IPS DF 19.7 (cell line): ENCODE measurements at regions not wholly inside any gene's neighbourhood (a gene's known extent, or its start where the extent isn't known, plus 50 kb on each side); places are given as distances from the start of the nearest gene placed in this dataset.

ENCODE experiments used
- DNase-seq: peaks from one replicate; pipeline ENCODE4 v3.0.0-alpha.2; 2013; ENCODE audit warnings: low read depth, low spot score

DNA sequence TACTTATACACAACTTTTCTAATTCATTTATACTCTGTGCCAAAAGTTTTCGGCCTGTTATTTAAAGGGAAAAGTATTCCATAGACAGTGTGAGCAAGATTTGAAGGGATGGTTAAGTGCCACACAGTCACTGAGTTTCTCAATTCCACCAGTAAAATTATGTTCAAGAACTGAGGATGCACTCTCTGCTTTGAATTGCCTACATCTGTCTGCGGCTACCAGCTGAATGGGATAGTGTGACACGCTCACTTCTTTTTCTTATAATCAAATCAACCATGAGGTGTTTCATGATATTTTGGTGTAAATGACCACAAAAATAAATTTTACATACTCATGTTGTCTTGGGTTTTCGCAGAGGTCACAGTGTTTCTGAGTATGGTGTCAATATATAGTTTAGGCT, 218.4 kb upstream of the TMEM161B start:
- no peak for DNase-seq

DNA sequence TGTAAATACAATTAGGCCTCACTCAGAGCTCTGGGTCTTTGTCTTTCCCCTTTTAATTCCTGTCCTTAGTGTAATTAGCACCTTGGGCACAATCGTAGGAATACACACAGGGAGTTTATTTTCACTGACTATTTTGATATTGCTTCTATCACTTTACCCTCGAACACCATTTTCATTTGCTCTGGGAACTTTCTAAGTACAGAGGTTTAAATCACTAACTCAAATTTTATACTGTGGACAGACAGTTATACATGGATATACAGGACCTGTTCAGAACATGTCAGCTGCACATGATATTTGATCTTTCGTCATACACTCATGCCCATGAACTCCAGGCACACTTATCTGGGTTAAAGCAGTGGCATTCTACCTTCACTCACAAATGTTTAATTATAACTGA, 217.8 kb upstream of the TMEM161B start:
- DNase-seq = no peak

DNA sequence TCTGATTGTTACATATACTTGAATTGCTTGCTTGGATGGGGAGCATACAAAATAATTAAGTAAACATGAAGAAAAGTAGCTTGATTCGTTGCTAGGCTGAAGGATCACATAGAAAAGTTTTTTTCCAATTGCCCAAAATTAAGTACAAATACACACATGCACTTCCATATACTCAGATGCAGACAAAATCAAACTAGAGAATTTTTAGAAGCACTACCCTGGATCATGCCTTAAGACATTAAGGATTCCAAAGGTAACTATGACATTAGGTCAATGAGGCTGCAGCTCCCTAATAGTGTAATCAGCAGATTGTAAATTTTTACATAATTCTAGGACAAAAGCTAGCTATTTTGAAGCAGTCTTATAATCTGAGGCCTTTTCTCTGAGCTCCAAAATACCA, 216.9 kb upstream of the TMEM161B start:
- DNase-seq = no peak

DNA sequence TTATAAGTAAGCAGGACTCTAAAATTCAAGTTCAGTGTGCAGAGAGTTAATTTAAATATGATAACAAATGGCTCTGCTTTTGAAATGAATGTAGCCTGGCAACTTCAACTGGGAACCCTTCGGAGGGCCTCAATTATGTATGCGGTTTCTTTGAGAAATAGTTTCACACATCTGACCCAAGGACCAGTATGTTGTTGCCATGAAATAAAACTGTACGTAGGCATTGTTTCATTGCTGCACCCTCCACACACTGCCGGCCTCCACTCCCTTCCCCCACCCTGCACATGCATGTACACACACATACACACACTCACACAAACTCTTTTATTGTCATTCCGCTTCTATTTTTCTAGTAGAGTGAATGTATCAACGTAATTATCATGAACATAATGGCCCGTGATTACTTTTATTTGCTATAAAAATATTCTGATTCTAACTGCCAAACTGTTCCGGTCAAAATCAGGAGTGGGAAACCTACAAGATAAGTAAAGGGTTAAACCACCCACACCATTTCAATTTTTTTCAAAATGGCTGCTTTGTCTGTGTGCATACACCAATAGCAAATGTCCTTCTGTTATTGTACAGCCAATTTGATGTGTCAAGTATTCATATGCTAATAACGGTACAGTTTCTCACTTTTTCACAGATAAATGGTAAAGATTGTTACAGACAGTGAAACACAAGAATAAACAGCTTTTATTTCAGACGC, 215.5 kb upstream of the TMEM161B start:
- DNase-seq = no peak

DNA sequence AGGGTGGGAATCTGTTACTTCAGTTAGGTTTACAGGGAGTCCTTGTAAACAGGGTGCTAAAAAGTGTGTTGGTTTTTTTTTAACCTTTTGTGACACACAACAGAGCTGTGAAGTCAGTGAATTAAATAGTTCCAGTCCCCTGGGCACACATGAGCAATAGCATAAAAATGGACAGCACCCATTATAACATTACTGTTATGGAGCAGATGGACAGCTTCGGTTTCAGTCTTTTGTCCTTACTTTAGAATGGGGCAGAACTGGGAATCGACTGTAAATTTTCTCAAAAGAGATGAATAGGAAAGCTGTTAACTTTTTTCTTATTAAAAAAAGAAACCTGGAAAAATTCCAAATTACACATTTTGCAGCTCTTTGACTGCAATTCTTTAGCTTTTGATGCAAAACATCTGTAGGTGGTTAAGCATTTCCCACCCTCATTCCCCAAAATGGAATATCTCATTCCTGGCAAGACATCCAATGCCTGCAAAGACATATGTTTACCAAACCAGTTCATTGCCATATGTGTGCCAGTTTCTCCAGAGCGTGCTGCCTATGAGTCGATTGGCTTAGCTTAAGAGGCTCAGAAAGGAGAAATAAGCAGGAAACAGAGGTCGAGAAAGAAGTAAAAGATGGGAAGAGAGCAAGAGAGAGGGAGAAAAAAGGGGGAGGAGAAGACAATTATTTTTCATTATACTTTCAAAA, 212.3 kb upstream of the TMEM161B start:
- DNase-seq = no peak

DNA sequence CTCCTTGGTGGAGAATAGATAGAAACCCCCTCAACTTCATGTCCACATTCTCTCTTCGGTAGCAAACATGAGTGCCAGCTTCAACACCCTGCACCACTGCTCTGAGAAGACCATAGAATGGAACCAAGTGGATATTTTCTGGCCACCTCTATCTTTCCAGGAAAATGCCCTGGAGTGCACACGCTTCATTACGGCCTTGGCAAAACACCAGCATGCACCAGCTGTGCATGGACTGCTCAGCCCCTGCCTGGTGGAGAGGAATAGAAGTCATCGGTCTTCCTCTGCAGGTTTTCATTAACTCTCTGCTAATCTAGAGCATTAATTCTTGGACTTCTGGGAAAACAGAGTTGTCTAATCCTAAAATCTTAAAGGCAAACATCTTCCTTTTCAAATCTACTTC, 211.6 kb upstream of the TMEM161B start:
- DNase-seq = no peak

DNA sequence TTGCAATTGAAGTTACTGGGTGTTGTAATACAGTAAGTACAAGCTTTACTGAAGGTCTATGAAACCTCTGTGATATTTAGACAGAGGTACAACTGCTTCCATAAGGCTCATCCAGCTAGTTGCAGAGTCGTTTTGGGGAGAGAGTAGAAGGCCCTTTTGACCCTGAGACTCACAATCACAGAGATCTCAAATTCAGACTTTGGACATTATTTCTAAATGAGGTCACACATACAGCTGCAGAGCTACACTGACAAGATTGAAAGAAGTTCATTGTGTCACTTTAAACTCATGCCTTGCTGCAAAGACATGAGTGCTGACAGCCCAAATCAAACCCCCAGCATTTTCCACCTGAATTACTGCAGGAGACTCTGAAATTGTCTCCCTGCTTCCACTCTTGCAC, 205.9 kb upstream of the TMEM161B start:
- DNase-seq = no peak

DNA sequence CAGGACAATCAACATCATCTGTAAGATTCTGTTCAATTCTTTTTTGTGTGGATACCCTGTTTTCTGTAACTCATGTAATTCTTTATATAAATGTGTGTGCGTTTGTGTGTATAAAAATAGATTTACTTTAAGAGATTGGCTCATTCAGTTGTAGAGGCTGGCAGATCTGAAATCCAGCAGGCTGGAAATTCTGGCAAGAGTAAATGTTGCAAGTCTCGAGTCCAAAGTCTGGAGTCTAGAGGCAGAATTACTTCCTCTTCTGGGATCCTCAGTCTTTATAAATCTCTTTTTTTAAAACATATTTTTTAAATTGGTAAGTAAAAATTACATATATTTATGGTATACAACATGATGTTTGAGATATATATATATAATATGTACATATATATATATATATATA, 202.1 kb upstream of the TMEM161B start:
- no peak for DNase-seq

DNA sequence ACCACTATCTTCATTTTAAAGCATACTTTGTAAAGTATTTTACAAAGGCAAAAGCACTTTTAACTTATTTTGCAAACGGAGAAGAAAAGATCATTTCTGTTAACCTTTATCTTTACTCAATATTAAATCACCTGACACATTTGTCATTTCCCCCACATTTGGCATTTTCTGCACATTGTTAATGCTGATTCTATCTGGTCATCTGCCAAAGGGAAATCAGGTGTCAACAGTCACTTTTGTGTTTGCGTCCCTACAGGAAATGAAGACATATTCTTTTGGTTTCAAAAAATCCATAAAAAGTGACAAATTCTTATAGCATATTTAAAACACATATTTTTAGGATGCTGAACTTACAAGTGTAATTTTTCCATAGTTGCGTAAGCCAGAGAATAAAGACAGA, 191.3 kb upstream of the TMEM161B start:
- DNase-seq = no peak

DNA sequence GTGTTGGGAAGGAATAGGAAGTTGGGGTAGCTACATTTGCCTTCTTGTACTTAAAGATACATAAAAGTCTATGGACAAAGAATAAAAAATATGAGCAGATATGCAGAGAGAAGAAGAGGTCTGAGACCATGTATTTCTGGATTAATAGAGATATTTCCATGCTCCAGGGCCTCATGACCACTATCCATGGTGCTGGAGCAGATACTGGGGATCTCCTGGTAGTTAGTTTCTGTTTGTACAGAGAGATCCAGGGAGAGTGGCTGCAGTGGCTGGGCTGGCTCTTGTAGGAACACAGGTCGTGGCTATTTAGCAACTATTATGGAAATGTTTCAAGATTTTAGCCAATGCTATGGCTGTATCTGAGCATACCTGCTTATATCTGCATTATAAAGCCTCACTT, 184.2 kb upstream of the TMEM161B start:
- DNase-seq = no peak

DNA sequence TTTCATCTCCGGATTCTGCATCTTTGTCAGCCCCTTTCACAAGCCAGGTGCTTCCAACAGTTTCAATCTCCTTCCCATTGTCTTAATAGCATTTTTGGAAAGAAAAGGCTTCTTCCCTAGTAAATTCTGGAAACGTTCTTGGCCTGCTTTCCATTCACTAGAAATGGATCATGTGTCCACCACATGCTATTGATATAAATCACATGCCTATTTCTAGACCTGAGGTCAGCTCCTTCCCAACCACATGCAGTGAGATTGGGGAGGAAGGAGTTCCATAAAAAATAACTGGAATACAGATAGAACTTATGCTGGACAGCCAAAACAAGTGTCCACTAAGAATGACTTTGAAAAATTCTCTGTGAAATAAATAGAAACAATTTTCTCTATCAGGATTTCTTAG, 181.6 kb upstream of the TMEM161B start:
- DNase-seq = no peak

DNA sequence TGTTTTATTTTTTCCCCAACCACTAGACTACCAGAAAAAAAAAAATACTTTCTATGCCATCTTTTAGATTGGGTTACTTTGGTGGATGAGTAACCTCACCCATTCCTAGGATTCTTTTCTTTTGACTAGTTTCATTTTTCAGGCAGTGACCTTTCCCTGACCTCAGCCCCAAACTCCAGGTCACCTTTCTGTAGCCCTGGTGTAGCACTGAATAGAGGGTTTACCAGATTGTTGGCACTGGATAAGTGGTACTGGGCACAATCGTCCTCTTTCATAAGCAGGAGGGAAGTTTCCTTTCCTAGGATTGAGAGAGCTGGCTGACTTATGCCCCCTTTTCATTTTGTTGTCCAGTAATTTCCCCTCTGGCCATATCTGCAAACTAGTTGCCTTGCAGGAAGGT, 169.4 kb upstream of the TMEM161B start:
- DNase-seq = no peak

DNA sequence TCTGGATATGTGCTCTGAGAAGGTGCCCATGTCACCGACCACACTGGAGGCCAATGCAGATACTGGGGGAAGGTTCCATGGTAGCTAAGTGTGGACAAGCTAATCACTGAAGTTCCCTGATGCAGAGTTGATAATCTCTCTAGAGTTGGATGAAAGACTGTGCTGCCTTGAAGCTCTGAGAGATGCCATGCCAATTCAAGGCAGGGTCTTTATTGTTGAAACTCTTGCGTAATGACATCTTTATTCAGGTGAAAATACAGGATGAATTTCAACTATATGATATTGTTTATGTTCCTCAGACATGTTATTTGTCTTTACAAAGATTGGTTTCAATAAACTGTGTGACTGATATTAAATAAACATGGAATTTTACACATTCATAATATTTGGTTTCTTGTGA, 167.6 kb upstream of the TMEM161B start:
- DNase-seq = no peak

DNA sequence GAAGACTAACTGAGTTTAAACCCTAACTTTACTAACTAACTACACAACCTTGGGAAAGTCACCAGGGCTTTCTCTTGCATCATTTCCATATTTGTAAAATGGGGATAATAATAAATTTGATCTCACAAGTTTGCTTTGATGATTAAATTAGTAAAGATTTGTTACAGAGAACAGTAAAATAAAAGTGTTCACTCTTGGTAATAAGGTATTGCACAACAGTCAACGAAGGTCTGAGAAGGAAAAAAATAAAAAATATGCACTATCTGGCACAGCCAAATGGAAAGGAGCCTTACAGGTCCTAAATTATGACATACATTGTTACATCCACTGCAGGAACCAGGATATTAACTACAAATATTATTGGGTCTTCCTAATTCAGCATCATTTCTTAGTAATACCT, 160.0 kb upstream of the TMEM161B start:
- DNase-seq = no peak

DNA sequence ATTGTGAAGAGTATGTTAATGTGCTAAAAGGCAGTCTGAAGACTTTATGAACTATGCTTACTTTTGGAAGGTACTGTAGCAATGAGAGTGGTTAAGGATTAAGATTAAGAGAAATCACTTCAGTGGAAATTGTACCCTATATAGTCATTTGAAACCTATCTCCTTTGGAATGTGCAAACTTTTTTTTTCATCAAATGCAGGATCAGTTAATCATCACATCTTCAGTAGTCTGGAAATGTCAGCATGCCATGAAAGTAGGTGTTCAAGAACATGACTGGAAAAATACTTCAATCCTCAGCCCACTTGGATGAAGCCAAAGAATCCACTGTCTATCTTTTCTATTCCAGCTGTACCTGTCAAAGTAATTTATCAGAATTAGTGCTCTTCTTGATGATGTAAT, 157.8 kb upstream of the TMEM161B start:
- DNase-seq = no peak

DNA sequence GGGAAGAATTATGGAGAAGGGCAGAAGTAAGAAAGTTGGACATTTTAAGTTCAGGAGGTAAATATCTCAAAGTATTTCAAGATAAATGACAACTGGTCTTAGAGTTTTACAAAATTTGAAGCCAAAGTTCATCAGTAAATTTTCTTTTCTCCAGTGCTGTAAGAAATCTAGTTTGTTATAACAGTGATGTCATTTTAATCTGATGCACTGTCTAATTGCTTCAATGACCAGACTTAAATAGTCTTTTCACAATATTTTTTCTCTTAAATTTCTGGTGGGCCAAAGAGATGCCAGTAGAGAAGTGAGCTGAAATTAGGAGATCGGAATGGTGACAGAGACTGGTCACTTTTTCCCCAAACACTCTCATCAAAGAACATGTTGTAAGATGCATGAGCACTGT, 156.5 kb upstream of the TMEM161B start:
- DNase-seq = no peak

DNA sequence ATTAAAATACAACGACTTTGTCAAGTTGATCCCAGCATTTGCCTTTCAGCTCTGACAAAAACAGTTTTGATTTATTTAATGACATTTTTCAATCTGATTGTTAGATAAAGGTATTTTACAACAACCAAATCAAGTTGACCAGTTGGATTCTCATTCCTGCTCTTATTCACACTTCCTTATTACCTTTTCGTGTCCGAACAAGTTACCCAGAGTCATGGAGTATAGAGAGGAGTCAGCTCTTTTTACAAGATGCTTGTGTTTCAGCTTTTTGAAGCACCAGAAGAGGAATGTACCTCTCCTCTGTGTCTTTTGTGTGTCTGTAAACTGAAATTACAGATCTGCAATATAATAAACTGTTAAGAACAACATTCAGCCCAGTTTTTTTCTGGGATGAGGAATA, 151.3 kb upstream of the TMEM161B start:
- no peak for DNase-seq

DNA sequence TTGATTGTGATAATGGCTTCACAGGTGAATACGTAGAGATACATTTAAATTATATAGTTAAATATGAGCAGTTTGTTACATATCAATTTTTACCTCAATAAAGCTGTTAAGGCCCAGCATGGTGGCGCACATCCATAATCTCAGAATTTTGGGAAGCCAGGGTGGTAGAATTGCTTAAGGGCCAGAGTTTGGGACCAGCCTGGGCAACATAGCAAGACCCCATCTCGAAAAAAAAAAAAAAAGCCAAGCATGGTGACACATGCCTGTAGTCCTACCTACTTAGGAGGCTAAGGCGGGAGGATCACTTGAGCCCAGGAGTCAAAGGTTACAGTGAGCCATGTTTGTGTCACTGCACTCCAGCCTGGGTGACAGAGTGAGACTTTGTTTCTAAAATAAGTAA, 138.7 kb upstream of the TMEM161B start:
- no peak for DNase-seq

DNA sequence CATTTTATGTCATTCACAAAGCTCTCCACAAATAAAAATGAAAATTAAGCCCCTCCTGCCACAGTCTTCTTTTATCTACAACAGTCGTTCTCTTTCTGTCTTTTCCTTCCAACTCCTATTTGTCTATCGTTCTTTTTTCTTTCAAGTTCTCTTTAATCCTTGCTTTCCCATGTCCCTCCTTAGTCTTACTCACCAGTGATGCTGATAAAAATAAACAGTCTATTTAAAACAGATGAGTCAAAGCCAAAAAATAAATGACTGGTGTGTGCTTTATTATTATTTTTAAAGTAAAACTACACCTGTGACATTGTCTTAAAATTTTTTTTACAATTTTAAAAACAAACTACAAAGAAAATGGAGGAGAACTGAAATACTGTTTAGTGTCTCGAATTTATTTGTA, 137.1 kb upstream of the TMEM161B start:
- no peak for DNase-seq

DNA sequence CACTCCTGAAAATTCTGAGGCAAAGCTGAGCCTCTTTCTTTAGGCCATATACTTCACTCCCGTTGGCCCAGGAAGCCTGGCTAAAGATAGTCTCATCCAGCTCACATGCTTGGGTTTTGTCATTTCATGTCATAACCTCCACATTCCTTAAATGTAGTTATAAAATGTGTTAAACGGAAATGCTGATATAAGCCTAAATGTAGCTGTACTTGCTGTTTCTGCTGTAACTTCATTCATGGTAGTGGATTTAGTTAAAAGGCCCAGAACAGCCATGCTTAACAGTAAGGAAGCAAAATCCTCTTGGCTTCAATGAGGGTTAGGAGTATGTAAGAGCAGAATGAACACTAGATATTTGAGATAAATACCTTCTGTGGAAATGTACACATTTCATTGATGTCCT, 135.8 kb upstream of the TMEM161B start:
- DNase-seq = no peak

DNA sequence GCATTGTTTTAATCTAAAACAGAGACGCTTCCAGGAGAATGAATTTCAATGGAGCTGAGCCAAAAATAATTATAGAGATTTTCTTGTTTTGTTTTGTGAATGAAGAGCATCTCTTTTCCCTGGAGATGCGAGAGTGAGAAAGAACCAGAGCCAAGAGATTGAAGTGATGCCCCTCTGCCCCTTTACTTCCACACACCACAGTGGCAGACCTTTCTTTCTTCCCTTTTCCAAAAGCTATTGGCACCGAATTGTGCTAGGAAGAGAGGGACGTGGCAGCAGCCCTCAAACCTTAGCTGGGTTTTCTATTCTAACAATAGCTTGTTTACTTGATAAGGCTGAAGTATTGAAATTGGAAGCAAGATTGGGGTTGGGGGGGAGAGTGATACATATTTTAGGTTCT, 133.0 kb upstream of the TMEM161B start:
- no peak for DNase-seq

DNA sequence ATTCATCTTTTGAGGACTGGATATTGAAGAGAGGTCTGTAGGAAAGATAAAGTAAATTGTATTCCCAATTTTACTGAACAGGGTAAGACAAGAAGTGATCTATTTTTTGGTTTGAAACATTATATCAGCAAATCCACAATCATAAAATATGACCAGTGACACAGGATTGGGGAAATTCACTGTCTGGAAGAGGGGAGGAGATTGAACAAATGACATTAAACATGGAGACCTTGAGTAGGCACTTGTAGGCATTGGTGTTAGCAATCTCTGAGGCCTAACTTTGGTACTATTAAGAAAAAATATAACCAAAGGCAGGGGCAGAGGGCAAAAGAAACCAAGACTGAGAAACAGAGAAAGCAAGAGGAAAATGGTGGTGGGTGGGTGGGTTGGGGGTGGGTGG, 132.6 kb upstream of the TMEM161B start:
- DNase-seq = no peak

DNA sequence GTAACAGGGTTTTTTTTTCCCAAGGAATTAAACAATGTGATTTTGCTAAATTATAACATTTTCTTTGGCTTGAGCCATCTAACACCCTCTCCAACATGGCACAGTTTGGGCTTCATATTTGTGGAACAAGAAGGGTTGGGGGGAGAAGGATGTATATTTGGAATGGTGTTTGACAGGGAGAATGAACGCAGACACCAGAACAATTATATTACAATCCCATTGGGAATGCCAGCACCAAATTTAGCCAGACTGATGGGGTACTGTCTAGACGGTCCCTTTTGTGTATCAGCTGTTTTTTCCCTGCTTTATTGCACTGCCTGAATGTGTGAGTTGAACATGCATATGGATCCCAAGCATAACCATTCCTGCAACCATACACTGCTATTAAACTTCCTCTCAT, 130.9 kb upstream of the TMEM161B start:
- DNase-seq = no peak

DNA sequence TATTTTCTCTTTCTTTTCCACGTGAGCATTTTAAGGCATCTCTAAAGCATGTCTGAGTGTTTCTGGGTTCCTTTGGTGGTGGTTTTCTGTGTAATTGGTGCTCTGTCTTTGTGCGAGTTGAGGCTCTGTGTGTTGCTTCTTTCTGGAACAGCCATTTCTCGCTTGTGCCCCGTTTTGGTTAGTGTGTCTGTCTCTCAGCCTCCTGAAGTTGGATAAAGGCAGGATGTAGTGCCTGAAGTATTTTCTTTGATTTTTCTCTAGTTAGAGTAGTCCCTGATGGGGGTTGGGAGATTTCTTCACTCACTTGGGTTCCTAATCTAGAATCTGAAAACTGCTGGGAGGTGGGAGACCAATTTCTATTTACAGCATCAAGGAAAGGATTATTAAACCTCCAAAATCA, 129.7 kb upstream of the TMEM161B start:
- DNase-seq = no peak
